CD4-positive, alpha-beta T cell treated with Interleukin-1 beta for 1 hour (primary cell): ENCODE measurements at regions not wholly inside any gene's neighbourhood (a gene's known extent, or its start where the extent isn't known, plus 50 kb on each side); places are given as distances from the start of the nearest gene placed in this dataset.
"Not testable (repeated sequence)": the region's sequence is repeated elsewhere in the genome, so short reads cannot be mapped to it uniquely, and the experiment has no call there.

Experiments used
- DNase-seq, 2 donors: peaks; one replicate each; pipeline ENCODE4 v3.0.0-alpha.2; 2020 to 2022

DNA sequence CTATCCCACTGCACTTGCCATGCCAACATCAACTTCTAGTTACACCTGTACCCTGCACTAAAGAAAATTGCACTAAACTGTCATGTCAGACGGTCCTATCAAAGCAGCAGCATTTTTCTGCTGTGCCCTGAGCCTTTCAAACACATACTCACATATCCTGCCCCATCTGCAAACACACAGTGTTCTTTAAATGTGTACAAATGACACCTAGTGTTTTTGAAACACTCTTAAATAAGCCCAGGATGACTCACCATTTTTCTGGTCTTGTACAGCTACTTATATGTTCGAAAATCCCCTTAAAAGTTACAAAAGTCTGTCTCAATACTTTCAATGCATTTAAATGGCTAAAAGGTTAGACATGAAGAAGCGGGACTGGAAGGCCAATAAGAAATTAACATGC is 346.7 kb upstream of the PPARGC1A start:
- DNase-seq, result no peak

GRCh38 chr4:24236120-24236519 is 346.3 kb upstream of the PPARGC1A start:
- DNase-seq, result no peak

- DNase-seq, result no peak
Measured at GRCh38 chr4:24235618-24236017, 345.8 kb upstream of the PPARGC1A start.

DNA sequence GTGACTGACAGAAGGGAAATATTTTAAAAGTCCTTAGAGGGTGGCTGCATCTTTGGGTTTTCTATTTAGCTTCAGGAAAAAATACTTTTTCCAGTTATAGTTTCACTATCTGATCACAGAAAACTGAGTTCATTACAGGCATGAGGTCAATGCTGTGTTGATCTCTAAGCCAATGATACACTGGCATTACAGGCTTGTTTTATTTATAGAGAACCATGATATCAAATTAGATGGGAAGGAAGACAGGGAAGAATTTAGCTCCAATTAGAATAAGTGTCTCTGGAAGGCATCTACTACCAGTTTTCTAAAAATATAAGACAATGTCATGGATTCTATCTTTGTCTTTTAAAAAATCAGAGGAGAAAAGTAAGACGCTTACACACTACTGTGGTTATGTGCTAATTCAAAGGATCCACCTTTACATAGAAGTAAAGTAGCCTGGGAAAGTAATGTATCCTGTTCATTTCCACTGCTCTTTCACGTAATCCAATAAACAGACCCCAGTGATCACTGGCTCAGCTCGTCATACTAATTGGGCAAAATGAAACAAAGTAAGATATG is 344.5 kb upstream of the PPARGC1A start:
- DNase-seq, result no peak

- no peak for DNase-seq
Measured at GRCh38 chr4:24230955-24231354, 341.1 kb upstream of the PPARGC1A start.

- no peak for DNase-seq
Measured at GRCh38 chr4:24229978-24230377, 340.1 kb upstream of the PPARGC1A start.

DNA sequence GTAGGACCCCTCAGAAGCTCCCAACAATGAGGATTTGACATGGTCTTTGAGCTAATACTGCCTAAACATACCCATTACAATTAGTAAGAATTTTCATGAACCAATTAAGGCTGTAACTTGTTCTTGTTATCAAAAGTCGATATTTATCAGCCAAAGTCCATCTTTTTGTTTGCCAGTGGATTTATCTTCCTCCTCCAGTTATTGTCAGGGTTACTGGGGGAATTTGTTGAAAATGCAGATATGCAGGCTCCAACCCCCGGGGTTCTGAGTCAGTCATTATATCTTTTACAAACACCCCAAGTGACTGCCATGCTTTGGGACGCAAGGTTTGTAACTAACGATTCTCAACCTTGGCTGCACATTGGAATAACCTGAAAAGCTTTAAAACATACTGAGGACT is 338.8 kb upstream of the PPARGC1A start:
- no peak for DNase-seq

- no peak for DNase-seq
Measured at GRCh38 chr4:24226667-24227066, 336.8 kb upstream of the PPARGC1A start.

- no peak for DNase-seq
Measured at GRCh38 chr4:24226023-24226422, 336.2 kb upstream of the PPARGC1A start.

DNA sequence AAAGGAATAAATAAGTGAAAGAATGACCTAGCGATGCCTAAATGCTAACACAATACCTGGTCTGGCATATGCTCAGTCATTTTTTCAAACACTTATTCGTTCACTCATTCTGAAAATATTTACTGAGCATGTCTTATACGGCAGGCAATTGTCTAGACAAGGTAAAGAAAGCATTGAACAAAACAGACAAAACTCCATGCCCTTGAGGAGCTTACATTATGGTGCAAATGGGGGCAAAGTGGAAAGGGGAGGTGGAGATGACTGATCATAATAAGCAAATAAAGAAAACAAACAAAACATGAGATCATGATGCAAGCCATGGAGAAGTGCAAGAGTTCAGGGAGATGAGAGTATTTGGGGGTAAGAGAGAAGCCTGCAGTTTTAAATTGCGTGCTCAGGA is 334.6 kb upstream of the PPARGC1A start:
- no peak for DNase-seq

GRCh38 chr4:24219209-24219608 is 329.4 kb upstream of the PPARGC1A start:
- DNase-seq, result no peak

DNA sequence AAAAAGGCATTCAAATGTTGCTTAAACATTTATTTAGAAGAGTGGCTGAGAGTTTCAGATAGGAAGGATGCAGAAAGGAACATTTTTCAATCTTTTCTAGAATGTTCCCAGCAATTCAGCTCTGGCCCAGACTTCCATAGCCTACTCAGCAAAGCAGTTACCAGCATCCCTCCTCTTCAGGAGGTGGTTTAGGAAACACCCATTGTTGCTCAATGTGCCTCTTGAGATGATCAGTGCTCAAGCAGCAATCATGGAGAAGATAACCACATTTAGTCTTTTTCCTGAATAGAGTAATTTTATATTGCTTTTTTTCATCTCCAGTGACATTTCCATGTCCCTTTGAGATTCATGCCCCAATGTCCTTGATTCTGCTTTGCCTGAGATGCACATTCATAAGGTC is 328.7 kb upstream of the PPARGC1A start:
- DNase-seq, result no peak

- DNase-seq, result no peak
Measured at GRCh38 chr4:24214796-24215195, 324.9 kb upstream of the PPARGC1A start.

- no peak for DNase-seq
Measured at GRCh38 chr4:24213961-24214360, 324.1 kb upstream of the PPARGC1A start.

DNA sequence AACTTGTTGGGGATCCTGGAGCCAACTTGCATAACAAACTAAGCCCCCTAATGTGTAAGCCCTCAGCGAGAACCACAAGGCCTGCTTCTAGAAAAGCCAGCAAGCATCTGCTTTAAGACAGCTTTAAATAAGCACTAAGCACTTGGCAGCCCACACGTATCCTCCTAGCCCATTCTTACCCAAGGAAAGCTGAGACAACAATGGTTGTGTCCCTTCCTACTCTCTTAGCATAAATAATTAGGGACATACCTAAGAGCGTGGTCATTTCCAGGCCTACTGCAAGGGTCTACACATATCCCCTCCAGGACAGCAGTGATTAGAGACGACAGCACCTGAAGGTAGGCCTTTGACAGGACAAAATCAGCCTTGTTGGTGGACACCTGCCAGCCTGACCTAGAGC is 322.8 kb upstream of the PPARGC1A start:
- DNase-seq, result no peak

DNA sequence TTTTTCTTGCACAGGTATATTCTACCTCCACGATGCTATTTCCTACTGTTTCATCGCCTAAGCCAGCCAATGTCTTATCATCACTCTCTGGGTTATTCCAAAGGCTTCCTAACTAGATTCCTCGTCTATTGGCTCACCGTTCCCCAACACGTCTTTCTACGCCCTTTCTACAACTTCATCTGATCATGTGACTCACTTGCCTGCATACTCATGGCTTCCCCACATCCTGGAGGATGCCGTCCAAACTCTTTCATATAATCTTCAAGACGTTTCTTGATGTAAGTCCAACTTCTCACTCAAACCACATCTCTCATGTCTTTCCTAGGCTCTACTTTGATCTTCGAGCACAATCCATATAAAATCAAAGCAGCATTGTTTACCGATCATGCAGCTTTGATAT is 322.0 kb upstream of the PPARGC1A start:
- DNase-seq, result no peak

- DNase-seq, result no peak
Measured at GRCh38 chr4:24210332-24210902, 320.6 kb upstream of the PPARGC1A start.

DNA sequence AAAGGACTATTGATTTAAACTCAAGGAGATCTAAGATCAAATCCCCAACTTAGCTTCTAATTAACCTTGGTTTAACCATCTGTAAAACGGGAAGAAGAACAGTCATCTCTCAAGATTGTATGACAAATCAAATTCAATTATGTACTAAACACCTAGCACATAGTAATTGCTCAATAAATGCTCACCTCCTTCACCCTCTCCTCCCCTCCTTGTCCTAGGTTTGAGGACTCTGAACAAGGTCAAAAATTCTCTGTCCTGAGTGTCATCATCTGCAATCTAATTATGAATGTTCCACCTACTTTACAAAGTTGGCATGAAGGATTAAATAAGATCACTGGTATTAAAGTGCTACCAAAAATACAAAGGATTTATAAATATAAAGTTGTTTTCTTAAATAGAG is 320.1 kb upstream of the PPARGC1A start:
- DNase-seq, result no peak

DNA sequence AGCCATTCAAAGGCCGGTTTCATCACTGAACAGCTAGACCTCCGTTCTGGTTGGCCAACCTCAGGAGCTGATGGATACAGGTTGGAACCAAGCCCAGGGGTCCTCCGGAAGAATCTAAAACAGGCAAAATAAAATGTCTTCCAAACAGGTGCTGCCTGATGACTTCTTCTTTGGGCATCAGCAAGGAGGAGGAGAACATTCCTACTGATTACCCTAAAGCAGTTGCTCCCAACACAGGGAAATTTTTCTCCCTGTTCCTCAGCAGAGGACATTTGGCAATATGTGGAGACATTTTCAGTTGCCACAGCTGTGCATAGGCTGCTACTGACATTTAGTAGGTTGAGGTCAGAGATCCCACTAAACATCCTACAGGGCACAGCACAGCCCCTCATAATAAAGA is 319.3 kb upstream of the PPARGC1A start:
- DNase-seq, result no peak

- DNase-seq, result no peak
Measured at GRCh38 chr4:24208691-24209090, 318.8 kb upstream of the PPARGC1A start.

GRCh38 chr4:24204708-24205107 is 314.9 kb upstream of the PPARGC1A start:
- DNase-seq, result not testable (repeated sequence)

DNA sequence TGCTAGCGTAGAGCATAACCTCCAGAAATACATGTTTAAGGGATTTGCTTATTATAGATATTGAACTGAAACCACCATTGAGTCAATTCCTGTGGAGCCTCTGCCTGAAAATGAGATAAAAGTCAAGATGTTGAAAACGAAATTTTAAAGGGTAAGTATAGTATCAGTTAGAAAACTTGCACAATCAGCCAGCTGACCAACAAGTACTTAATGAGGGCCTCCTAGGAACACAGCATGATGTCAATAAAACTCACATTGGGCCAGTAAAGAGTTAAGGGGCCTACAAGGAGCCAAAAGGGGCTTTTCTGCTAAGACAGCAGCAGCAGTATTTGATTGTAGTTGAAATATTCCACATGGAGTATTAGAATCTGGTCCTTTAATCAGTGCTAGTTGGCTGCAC is 314.1 kb upstream of the PPARGC1A start:
- DNase-seq, result no peak

GRCh38 chr4:24202579-24202978 is 312.7 kb upstream of the PPARGC1A start:
- DNase-seq, result no peak

GRCh38 chr4:24197955-24198354 is 308.1 kb upstream of the PPARGC1A start:
- no peak for DNase-seq

GRCh38 chr4:24196785-24197184 is 306.9 kb upstream of the PPARGC1A start:
- no peak for DNase-seq
